HepG2 (cell line): ENCODE measurements at regions not wholly inside any gene's neighbourhood (a gene's known extent, or its start where the extent isn't known, plus 50 kb on each side); places are given as distances from the start of the nearest gene placed in this dataset.

Experiments
- ATAC-seq: fragments of 200-7000 bp; cut with Tn5 transposase; 3 replicates; pipeline ENCODE4 v1.9.1; 2020; ENCODE audit warnings: mild to moderate bottlenecking, moderate library complexity
- BruUV-seq: library from RNA; stranded (reverse); fragments of 400-500 nt; replicated peaks from 2 replicates; lab custom pipeline; 2021; lab: Mats Ljungman, UMichigan
- CTCF ChIA-PET: fragments of 300-600 bp; formaldehyde crosslinking; extraction: SDS; loops from one replicate; lab custom pipeline; 2021; ENCODE audit warnings: low total read pairs, inconsistent platforms, low intra/inter-chr PET ratio; lab: Yijun Ruan, JAX
- POLR2A ChIA-PET: fragments of 350-600 bp; sonication (Branson Sonifier 250); formaldehyde crosslinking; loops from one replicate; lab custom pipeline; 2020; ENCODE audit warnings: antibody characterized with exemption, inconsistent platforms; lab: Yijun Ruan, JAX
- DNase-seq: peaks from one replicate; pipeline ENCODE4 v3.0.0-alpha.2; 2015; ENCODE audit warnings: low spot score
- FAIRE-seq: peaks from 3 replicates; lab custom pipeline; 2011; peaks lifted over from hg19 to GRCh38; lab: Jason Lieb, UNC
- H2AFZ ChIP-seq: one replicate; pipeline ENCODE4 v1.6.1; 2011; ENCODE audit warnings: low read length, inconsistent platforms
- H3K27ac ChIP-seq: fragments of 300-600 bp; 3 replicates; pipeline ENCODE4 v1.8.0; 2011; ENCODE audit warnings: mixed run types, mild to moderate bottlenecking, mixed read lengths, low read length, inconsistent platforms; ENCODE audit not compliant: insufficient read depth; ENCODE audit errors: extremely low read length
- H3K27me3 ChIP-seq, 2 experiments: fragments of 200-600 bp in 1 of 2; 2 replicates in 1 of 2; 3 replicates in 1 of 2; pipeline versions ENCODE4 v1.6.0 to v1.8.0; 2011; ENCODE audit warnings: low read length in 2 of 2, mild to moderate bottlenecking in 2 of 2, moderate library complexity in 2 of 2, inconsistent platforms in 1 of 2; ENCODE audit not compliant: insufficient read depth in 2 of 2, control insufficient read depth in 1 of 2
- H3K36me3 ChIP-seq, 2 experiments: fragments of 200-600 bp in 1 of 2; replicated peaks in 1 of 2; 2 replicates in 1 of 2; 3 replicates in 1 of 2; pipeline versions ENCODE4 v1.5.1 to v1.8.0; 2011; ENCODE audit warnings: low read length in 2 of 2, inconsistent platforms in 1 of 2; ENCODE audit not compliant: insufficient read depth in 2 of 2, control insufficient read depth in 1 of 2
- H3K4me1 ChIP-seq: 2 replicates; pipeline ENCODE4 v1.5.1; 2012; ENCODE audit warnings: low read length, inconsistent platforms; ENCODE audit not compliant: insufficient read depth
- H3K4me2 ChIP-seq: 2 replicates; pipeline ENCODE4 v1.6.0; 2011; ENCODE audit warnings: low read depth, low read length, inconsistent platforms
- H3K4me3 ChIP-seq, 3 experiments: fragments of 200-600 bp in 1 of 3; sonication (generic), shearing (Covaris generic) in 1 of 3; replicated peaks in 1 of 3; 2 replicates each; pipeline ENCODE4 v1.5.1; 2011 to 2016; ENCODE audit warnings: low read length in 3 of 3, inconsistent platforms in 2 of 3, low read depth in 2 of 3, mild to moderate bottlenecking in 2 of 3, control low read depth in 1 of 3, mixed read lengths in 1 of 3; ENCODE audit not compliant: insufficient read depth in 1 of 3
- H3K79me2 ChIP-seq: one replicate; pipeline ENCODE4 v1.6.1; 2011; ENCODE audit warnings: low read length, inconsistent platforms; ENCODE audit not compliant: insufficient read depth
- H3K9ac ChIP-seq: 2 replicates; pipeline ENCODE4 v1.6.0; 2011; ENCODE audit warnings: mild to moderate bottlenecking, low read depth, low read length, inconsistent platforms; ENCODE audit not compliant: insufficient read depth
- H3K9me3 ChIP-seq: 2 replicates; pipeline ENCODE4 v1.5.1; 2012; ENCODE audit warnings: mild to moderate bottlenecking, low read length
- H4K20me1 ChIP-seq: 2 replicates; pipeline ENCODE4 v1.6.0; 2011; ENCODE audit warnings: inconsistent platforms, mild to moderate bottlenecking, low read length, moderate library complexity; ENCODE audit not compliant: insufficient read depth
- AGO2 ChIP-seq: fragments of 200-400 bp; formaldehyde crosslinking; optimal IDR thresholded peaks from 2 replicates; pipeline ENCODE3; 2017; ENCODE audit warnings: mild to moderate bottlenecking, low read depth, low read length, moderate library complexity
- BORCS8-MEF2B ChIP-seq: sonication (generic); formaldehyde crosslinking; IDR thresholded peaks from 2 replicates; pipeline ENCODE4 v1.8.0; 2022; ENCODE audit warnings: mild to moderate bottlenecking, missing genetic modification reagents
- ISX ChIP-seq: sonication (generic); formaldehyde crosslinking; conservative IDR thresholded peaks from 2 replicates; pipeline ENCODE4 v1.5.0; 2020; ENCODE audit warnings: missing genetic modification reagents
- JUND ChIP-seq: sonication (generic); formaldehyde crosslinking; IDR thresholded peaks from 2 replicates; pipeline ENCODE4 v1.8.0; 2022; ENCODE audit warnings: mild to moderate bottlenecking, missing genetic modification reagents
- MYNN ChIP-seq: sonication (generic); formaldehyde crosslinking; IDR thresholded peaks from 2 replicates; pipeline ENCODE4 v1.4.0; 2020; ENCODE audit warnings: mild to moderate bottlenecking, low read depth, missing genetic modification reagents
- STAT5B ChIP-seq: sonication (generic); formaldehyde crosslinking; IDR thresholded peaks from 2 replicates; pipeline ENCODE4 v1.4.0; 2020; ENCODE audit warnings: missing genetic modification reagents
- XRCC5 ChIP-seq: fragments of 200-400 bp; formaldehyde crosslinking; optimal IDR thresholded peaks from 2 replicates; pipeline ENCODE3; 2017; ENCODE audit warnings: mild to moderate bottlenecking, low read length
- ZNF414 ChIP-seq: sonication (generic); formaldehyde crosslinking; IDR thresholded peaks from 2 replicates; pipeline ENCODE4 v1.5.0; 2020; ENCODE audit warnings: missing genetic modification reagents
- ZNF510 ChIP-seq: sonication (generic); formaldehyde crosslinking; IDR thresholded peaks from 2 replicates; pipeline ENCODE4 v1.4.0; 2020; ENCODE audit warnings: low read depth, mild to moderate bottlenecking, missing genetic modification reagents
- ZSCAN31 ChIP-seq: sonication (generic); formaldehyde crosslinking; IDR thresholded peaks from 2 replicates; pipeline ENCODE4 v1.5.0; 2020; ENCODE audit warnings: low read depth, mild to moderate bottlenecking, missing genetic modification reagents
- WGBS: methylation state at CpG from one replicate; pipeline ENCODE4 v1.1.6; 2017; ENCODE audit warnings: low lambda C conversion rate; 5-methylcytosine and 5-hydroxymethylcytosine counted together
- in situ Hi-C: cut with HindIII; loops from 2 replicates; pipeline ENCODE4 v1.10.0; 2017; ENCODE audit warnings: low pct_unique_long_range_greater_than_20kb; ENCODE audit not compliant: extremely low pct_ligation_motif_present
- intact Hi-C: fragments of 100-400 bp; cut with micrococcal nuclease; formaldehyde crosslinking; loops from one replicate; pipeline ENCODE4 v1.10.0; 2022; ENCODE audit not compliant: unreplicated experiment
- TF ChIP-seq, protein P1 (sequence below): sonication (generic); formaldehyde crosslinking; IDR thresholded peaks from 2 replicates; pipeline ENCODE4 v1.5.1; 2020; ENCODE audit warnings: mild to moderate bottlenecking, missing genetic modification reagents, moderate library complexity

DNA sequence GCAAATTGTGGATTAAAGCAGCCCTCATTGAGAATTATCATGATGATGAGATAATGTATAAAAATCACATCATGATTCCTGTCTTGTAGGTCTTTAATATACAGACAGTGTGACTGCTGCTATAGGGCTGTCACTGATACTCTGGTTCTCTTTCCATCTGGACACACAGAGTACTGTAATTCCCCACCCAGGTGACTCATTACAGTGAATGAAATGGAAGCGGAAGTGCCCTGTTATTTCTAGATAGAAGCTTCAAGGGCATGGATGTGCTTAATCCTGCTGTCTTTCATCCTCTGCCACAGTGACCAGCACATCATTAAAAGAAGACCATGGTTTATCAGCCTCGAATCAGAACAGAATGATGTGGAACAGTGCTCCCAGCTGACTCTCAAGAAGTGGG, 1234.0 kb downstream of the SORCS3 start:
- intact Hi-C loops: no loop called here
- FAIRE-seq (no peak), DNase-seq (no peak), ATAC-seq (no peak)
- in situ Hi-C loops: no loop called here
- no TSS peak for BruUV-seq
- no peaks in the 10 kb centered on the region for H3K79me2 ChIP-seq
- H3K9me3 ChIP-seq: peaks cover 66% of the 10 kb centered on the region
- no peaks in the 10 kb centered on the region for H4K20me1 ChIP-seq
- no peaks in the 10 kb centered on the region for H3K4me1 ChIP-seq
- no peaks in the 10 kb centered on the region for H3K36me3 ChIP-seq
- no peak overlapping the region for H2AFZ ChIP-seq
- no peaks in the 10 kb centered on the region for H3K27me3 ChIP-seq
- ChIA-PET POLR2A (no interaction called here), CTCF (no interaction called here)
- no peak overlapping the region for H3K4me2 ChIP-seq
- H3K4me3 ChIP-seq: no peak overlapping the region
- H3K27ac ChIP-seq: no peak overlapping the region
- TF ChIP-seq, protein P1, sequence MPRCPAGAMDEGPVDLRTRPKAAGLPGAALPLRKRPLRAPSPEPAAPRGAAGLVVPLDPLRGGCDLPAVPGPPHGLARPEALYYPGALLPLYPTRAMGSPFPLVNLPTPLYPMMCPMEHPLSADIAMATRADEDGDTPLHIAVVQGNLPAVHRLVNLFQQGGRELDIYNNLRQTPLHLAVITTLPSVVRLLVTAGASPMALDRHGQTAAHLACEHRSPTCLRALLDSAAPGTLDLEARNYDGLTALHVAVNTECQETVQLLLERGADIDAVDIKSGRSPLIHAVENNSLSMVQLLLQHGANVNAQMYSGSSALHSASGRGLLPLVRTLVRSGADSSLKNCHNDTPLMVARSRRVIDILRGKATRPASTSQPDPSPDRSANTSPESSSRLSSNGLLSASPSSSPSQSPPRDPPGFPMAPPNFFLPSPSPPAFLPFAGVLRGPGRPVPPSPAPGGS (CRISPR knock-in tag): no peak
- TF ChIP-seq AGO2: no peak
- no peak for TF ChIP-seq ISX (CRISPR knock-in tag)
- no peak for TF ChIP-seq STAT5B
- no peak for TF ChIP-seq ZNF510 (CRISPR knock-in tag)
- TF ChIP-seq ZNF414 (CRISPR knock-in tag): no peak
- TF ChIP-seq MYNN (CRISPR knock-in tag): no peak
- TF ChIP-seq XRCC5: no peak
- TF ChIP-seq BORCS8-MEF2B (CRISPR knock-in tag): no peak
- TF ChIP-seq JUND (CRISPR knock-in tag): no peak
- no peak for TF ChIP-seq ZSCAN31
- 6% methylated on average over 2 of the region's 2 CpGs for WGBS
- no peak overlapping the region for H3K9ac ChIP-seq
